CD14-positive monocyte (primary cell): ENCODE measurements at regions not wholly inside any gene's neighbourhood (a gene's known extent, or its start where the extent isn't known, plus 50 kb on each side); places are given as distances from the start of the nearest gene placed in this dataset.

Source experiments
- DNase-seq, 3 donors: peaks; one replicate each; pipeline ENCODE4 v3.0.0-alpha.2; 2011 to 2022
- H2AFZ ChIP-seq: 2 replicates; pipeline ENCODE4 v1.6.0; 2012; ENCODE audit warnings: mild to moderate bottlenecking, low read depth, low read length, inconsistent platforms; ENCODE audit not compliant: insufficient read depth, poor library complexity, severe bottlenecking
- H3K27ac ChIP-seq, 2 donors: 1 replicate in 1 of 2; 2 replicates in 1 of 2; pipeline ENCODE4 v1.5.1; 2012 to 2013; ENCODE audit warnings: low read length in 2 of 2, control low read depth in 1 of 2, inconsistent platforms in 1 of 2, low read depth in 1 of 2, mild to moderate bottlenecking in 1 of 2
- H3K27me3 ChIP-seq, 2 donors: one replicate each; pipeline versions ENCODE4 v1.6.0 to v1.6.1; 2011 to 2013; ENCODE audit warnings: low read length in 2 of 2; ENCODE audit not compliant: control insufficient read depth in 2 of 2, insufficient read depth in 2 of 2
- H3K36me3 ChIP-seq, 2 donors: replicated peaks in 1 of 2; 1 replicate in 1 of 2; 2 replicates in 1 of 2; pipeline versions ENCODE4 v1.5.1 to v1.6.1; 2012 to 2013; ENCODE audit warnings: low read length in 2 of 2, control low read depth in 1 of 2, inconsistent platforms in 1 of 2, mild to moderate bottlenecking in 1 of 2; ENCODE audit not compliant: insufficient read depth in 2 of 2, control insufficient read depth in 1 of 2
- H3K4me1 ChIP-seq, 2 donors: 1 replicate in 1 of 2; 2 replicates in 1 of 2; pipeline versions ENCODE4 v1.5.1 to v1.6.1; 2012 to 2013; ENCODE audit warnings: low read length in 2 of 2, control low read depth in 1 of 2, inconsistent platforms in 1 of 2, mild to moderate bottlenecking in 1 of 2, moderate library complexity in 1 of 2; ENCODE audit not compliant: insufficient read depth in 2 of 2, control insufficient read depth in 1 of 2
- H3K4me2 ChIP-seq: replicated peaks from 2 replicates; pipeline ENCODE3; 2012; ENCODE audit warnings: low read length, moderate library complexity, mild to moderate bottlenecking; ENCODE audit not compliant: poor library complexity, severe bottlenecking; ENCODE audit errors: extremely low read depth
- H3K4me3 ChIP-seq, 3 experiments: fragments of 200-600 bp in 1 of 3; sonication (generic) in 1 of 3; replicated peaks in 1 of 3; 1 replicate in 2 of 3; 2 replicates in 1 of 3; pipeline ENCODE4 v1.5.1; 2011 to 2013; ENCODE audit warnings: low read length in 3 of 3, mild to moderate bottlenecking in 3 of 3, control low read depth in 2 of 3, low read depth in 2 of 3, inconsistent platforms in 1 of 3, moderate library complexity in 1 of 3
- H3K79me2 ChIP-seq: 2 replicates; pipeline ENCODE4 v1.6.0; 2012; ENCODE audit warnings: mild to moderate bottlenecking, control low read depth, inconsistent platforms, low read length, moderate library complexity; ENCODE audit not compliant: insufficient read depth
- H3K9ac ChIP-seq: 2 replicates; pipeline ENCODE4 v1.6.0; 2017; ENCODE audit warnings: low read length, mild to moderate bottlenecking; ENCODE audit not compliant: insufficient read depth, poor library complexity, severe bottlenecking
- H3K9me3 ChIP-seq, 2 donors: replicated peaks in 1 of 2; 1 replicate in 1 of 2; 2 replicates in 1 of 2; pipeline versions ENCODE4 v1.5.1 to v1.6.1; 2012 to 2013; ENCODE audit warnings: low read length in 2 of 2, control low read depth in 1 of 2; ENCODE audit not compliant: control insufficient read depth in 1 of 2, insufficient read depth in 1 of 2
- H4K20me1 ChIP-seq: 2 replicates; pipeline ENCODE4 v1.6.0; 2012; ENCODE audit warnings: mild to moderate bottlenecking, low read length, control low read depth, moderate library complexity; ENCODE audit not compliant: insufficient read depth
- H3K27ac Mint-ChIP-seq, 7 donors: one replicate each; pipeline ENCODE4 v1.8.0; 2020; ENCODE audit warnings: mild to moderate bottlenecking in 7 of 7, mixed read lengths in 7 of 7, moderate library complexity in 6 of 7, inconsistent platforms in 2 of 7
- H3K27me3 Mint-ChIP-seq, 3 donors: one replicate each; pipeline ENCODE4 v1.8.0; 2021 to 2022; ENCODE audit warnings: low read depth in 3 of 3, mild to moderate bottlenecking in 3 of 3, mixed read lengths in 3 of 3, moderate library complexity in 3 of 3, inconsistent platforms in 1 of 3
- H3K36me3 Mint-ChIP-seq, 2 donors: one replicate each; pipeline ENCODE4 v1.8.0; 2020; ENCODE audit warnings: mixed read lengths in 2 of 2, inconsistent platforms in 1 of 2, mild to moderate bottlenecking in 1 of 2
- H3K4me1 Mint-ChIP-seq: one replicate; pipeline ENCODE4 v1.8.0; 2020; ENCODE audit warnings: mild to moderate bottlenecking, mixed read lengths
- H3K4me3 Mint-ChIP-seq, 2 donors: one replicate each; pipeline ENCODE4 v1.8.0; 2020; ENCODE audit warnings: mild to moderate bottlenecking in 2 of 2, mixed read lengths in 2 of 2, moderate library complexity in 1 of 2
- H3K9me3 Mint-ChIP-seq, 7 donors: one replicate each; pipeline ENCODE4 v1.8.0; 2020 to 2022; ENCODE audit warnings: mixed read lengths in 7 of 7, mild to moderate bottlenecking in 6 of 7, moderate library complexity in 6 of 7, inconsistent platforms in 2 of 7
- CTCF ChIP-seq: fragments of 200-600 bp; IDR thresholded peaks from one replicate; pipeline ENCODE4 v1.8.0; 2022; ENCODE audit warnings: antibody characterized with exemption, mild to moderate bottlenecking
- WGBS: methylation state at CpG from one replicate; pipeline ENCODE4 v1.1.5; 2013; ENCODE audit warnings: missing lambda C conversion rate; ENCODE audit not compliant: insufficient coverage; 5-methylcytosine and 5-hydroxymethylcytosine counted together
- intact Hi-C, 2 donors: fragments of 100-400 bp; cut with micrococcal nuclease; formaldehyde crosslinking; loops; one replicate each; pipeline versions ENCODE4 v1.15.0 to v1.15.1; 2023

- no peak overlapping the region for H3K27ac Mint-ChIP-seq
- H3K4me3 ChIP-seq: no peak overlapping the region
- no peaks in the 10 kb centered on the region for H3K27me3 ChIP-seq
- H3K9me3 Mint-ChIP-seq: peaks cover 0 to 8% (median 2%) of the 10 kb centered on the region in 7 donors
- no peak overlapping the region for H2AFZ ChIP-seq
- H3K4me3 Mint-ChIP-seq: no peak overlapping the region
- no peaks in the 10 kb centered on the region for H4K20me1 ChIP-seq
- H3K9ac ChIP-seq: no peak overlapping the region
- no peaks in the 10 kb centered on the region for H3K79me2 ChIP-seq
- DNase-seq: no peak
- no peaks in the 10 kb centered on the region for H3K4me1 Mint-ChIP-seq
- WGBS: 88% methylated on average over 1 of the region's 1 CpG
- no peaks in the 10 kb centered on the region for H3K4me1 ChIP-seq
- no peaks in the 10 kb centered on the region for H3K27me3 Mint-ChIP-seq
- H3K4me2 ChIP-seq: no peak overlapping the region
- intact Hi-C loops: no loop called here
- H3K27ac ChIP-seq: no peak overlapping the region
- TF ChIP-seq CTCF: no peak
- no peaks in the 10 kb centered on the region for H3K36me3 Mint-ChIP-seq
- no peaks in the 10 kb centered on the region for H3K36me3 ChIP-seq
- H3K9me3 ChIP-seq: peaks cover 0 to 3% of the 10 kb centered on the region in 2 donors
Measured at GRCh38 chr4:149296503-149296902, 519.1 kb downstream of the IQCM start.

- no peaks in the 10 kb centered on the region for H3K27me3 ChIP-seq
- WGBS: no CpG with 5 or more reads among the region's 1 CpG
- H3K4me1 Mint-ChIP-seq: no peaks in the 10 kb centered on the region
- H3K36me3 Mint-ChIP-seq: no peaks in the 10 kb centered on the region
- H3K27ac ChIP-seq: no peak overlapping the region
- no peak for DNase-seq
- intact Hi-C loops: no loop called here
- no peaks in the 10 kb centered on the region for H4K20me1 ChIP-seq
- no peaks in the 10 kb centered on the region for H3K27me3 Mint-ChIP-seq
- H3K27ac Mint-ChIP-seq: no peak overlapping the region
- peaks cover 0 to 7% (median under 1%) of the 10 kb centered on the region in 7 donors for H3K9me3 Mint-ChIP-seq
- no peaks in the 10 kb centered on the region for H3K36me3 ChIP-seq
- no peak overlapping the region for H3K4me3 Mint-ChIP-seq
- H3K79me2 ChIP-seq: no peaks in the 10 kb centered on the region
- no peak overlapping the region for H2AFZ ChIP-seq
- no peak overlapping the region for H3K4me2 ChIP-seq
- peaks cover 0 to 3% of the 10 kb centered on the region in 2 donors for H3K9me3 ChIP-seq
- no peaks in the 10 kb centered on the region for H3K4me1 ChIP-seq
- no peak for TF ChIP-seq CTCF
- H3K4me3 ChIP-seq: no peak overlapping the region
- H3K9ac ChIP-seq: no peak overlapping the region
Measured at GRCh38 chr4:149296084-149296483, 519.6 kb downstream of the IQCM start.
